HG02759 (cell line): ENCODE measurements at regions not wholly inside any gene's neighbourhood (a gene's known extent, or its start where the extent isn't known, plus 50 kb on each side); places are given as distances from the start of the nearest gene placed in this dataset.

Experiments used
- ATAC-seq: cut with Tn5 transposase; IDR thresholded peaks from one replicate; pipeline ENCODE4 v1.9.1; 2021; ENCODE audit warnings: mild to moderate bottlenecking, moderate library complexity; ENCODE audit not compliant: unreplicated experiment

GRCh38 chr12:91975891-91976290 lies 169.8 kb downstream of the BTG1 start:
- ATAC-seq: no peak

DNA sequence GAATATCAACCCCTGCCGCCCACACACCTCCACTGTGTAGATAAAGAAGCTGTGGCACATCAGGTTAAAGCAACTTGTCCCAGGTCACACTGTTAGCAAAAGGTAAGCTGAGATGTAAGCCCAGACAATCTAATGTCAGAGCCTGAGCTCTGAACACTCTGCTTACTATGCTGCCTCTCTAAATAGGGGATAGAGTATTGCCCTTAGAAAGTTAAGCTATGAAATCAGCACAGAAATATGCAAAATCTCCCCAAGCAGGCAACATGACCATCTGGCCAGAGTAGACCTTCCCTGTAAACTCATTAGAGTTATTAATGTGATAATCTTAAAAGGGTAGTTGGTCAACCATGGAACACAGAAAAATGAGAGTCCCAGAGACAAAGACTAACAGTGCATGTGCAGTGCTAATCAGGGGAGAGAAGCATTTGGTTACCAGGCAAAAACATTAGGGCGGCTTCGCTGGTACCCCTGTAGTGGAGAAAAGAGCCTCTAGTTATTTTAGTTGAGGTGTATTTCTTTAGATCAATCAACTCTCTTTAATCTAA lies 171.0 kb downstream of the BTG1 start:
- no peak for ATAC-seq

DNA sequence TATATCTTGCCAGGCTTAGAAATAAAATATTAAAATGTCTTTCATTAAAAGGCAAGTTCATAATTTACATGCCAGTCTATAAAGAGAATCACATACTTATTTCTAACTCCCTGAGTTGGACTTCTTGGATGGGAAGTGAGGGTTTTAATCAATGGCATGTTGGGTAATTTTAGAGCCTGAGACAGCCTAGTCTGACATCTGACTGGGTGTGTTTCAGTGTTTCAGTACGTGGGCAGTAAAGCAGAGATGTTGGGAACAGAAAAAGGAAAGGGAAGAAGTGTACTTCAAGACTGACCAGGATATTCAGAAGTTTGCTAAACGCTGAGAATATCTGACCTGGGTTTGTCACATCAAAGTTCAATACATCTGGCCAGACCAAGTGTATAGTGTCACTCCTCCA lies 171.8 kb downstream of the BTG1 start:
- ATAC-seq: no peak

DNA sequence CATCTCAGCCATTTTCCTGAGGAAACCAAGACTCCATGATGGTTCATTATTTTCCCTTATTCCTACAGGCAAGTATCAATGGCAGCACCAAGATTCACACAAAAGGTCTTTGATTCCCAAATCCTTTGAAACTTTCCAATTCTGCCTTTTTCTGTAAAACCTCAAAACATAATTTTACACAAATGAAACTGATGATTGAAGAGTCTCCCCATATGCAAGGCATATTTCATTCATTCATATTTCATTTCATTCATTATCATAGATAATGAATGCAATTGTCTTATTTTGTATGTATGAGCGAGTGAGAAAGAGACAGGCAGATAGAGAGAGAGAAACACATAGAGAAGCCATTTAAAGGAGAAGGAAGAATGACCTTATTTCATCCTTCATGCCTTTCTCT lies 172.8 kb downstream of the BTG1 start:
- ATAC-seq: no peak

GRCh38 chr12:91968777-91969171 lies 176.9 kb downstream of the BTG1 start:
- no peak for ATAC-seq

- no peak for ATAC-seq
These were observed 177.4 kb downstream of the BTG1 start for GRCh38 chr12:91968076-91968776.

GRCh38 chr12:91967590-91967989 lies 178.1 kb downstream of the BTG1 start:
- ATAC-seq: no peak

- ATAC-seq: no peak
These were observed 179.9 kb downstream of the BTG1 start for GRCh38 chr12:91965781-91966180.

- no peak for ATAC-seq
These were observed 181.1 kb downstream of the BTG1 start for GRCh38 chr12:91964501-91964900.

DNA sequence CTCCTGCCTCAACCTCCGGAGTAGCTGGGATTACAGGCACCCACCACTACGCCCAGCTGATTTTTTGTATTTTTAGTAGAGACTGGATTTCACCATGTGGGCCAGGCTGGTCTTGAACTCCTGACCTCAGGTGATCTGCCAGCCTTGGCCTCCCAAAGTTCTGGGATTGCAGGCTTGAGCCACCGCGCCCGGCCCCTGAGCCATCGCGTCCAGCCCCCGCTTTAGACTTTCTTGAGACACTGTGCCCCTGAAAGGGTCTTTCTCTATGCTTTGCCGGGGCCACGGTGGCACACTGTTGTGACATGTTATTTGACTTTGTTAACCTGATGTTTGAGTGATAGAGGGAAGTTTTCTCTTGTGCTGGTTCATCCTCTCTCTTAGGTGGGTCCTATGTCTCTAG lies 186.4 kb downstream of the BTG1 start:
- ATAC-seq: no peak

- no peak for ATAC-seq
These were observed 186.8 kb downstream of the BTG1 start for GRCh38 chr12:91958816-91959215.

DNA sequence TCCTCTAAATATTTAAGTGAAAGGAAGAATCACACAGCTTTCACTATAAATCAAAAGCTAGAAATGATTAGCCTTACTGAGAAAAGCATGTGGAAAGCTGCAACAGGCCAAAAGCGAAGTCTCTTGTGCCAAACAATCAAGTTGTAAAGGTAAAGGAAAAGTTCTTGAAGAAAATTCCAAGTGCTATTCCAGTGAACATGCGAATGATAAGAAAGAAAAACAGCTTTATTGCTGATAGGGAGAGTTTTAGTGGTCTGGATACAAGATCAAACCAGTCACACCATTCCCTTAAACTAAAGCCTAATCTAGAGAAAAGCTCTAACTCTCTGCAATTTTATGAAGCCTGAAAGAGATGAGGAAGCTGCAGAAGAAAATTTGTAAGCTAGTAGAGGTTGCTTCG lies 190.9 kb downstream of the BTG1 start:
- no peak for ATAC-seq

GRCh38 chr12:91954326-91954725 lies 191.3 kb downstream of the BTG1 start:
- no peak for ATAC-seq

DNA sequence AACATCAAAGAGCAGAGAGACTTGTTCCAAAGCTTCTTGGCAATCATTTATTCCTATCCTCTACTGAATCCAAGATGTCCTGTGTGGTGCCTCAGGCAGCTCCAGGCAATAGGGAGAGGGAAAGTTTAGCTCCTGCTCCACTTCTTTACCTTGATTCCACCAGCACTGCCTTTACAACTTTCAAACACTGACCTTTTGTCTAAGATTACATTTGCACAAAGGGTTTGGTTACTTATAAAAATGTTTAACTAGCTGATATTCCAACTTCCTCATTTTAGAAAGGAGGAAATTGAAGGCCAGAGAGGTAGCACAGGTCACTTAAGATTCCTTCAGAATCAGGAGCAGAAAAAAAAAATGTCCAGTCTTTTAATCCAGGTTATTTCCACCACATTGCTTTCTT lies 192.7 kb downstream of the BTG1 start:
- no peak for ATAC-seq

DNA sequence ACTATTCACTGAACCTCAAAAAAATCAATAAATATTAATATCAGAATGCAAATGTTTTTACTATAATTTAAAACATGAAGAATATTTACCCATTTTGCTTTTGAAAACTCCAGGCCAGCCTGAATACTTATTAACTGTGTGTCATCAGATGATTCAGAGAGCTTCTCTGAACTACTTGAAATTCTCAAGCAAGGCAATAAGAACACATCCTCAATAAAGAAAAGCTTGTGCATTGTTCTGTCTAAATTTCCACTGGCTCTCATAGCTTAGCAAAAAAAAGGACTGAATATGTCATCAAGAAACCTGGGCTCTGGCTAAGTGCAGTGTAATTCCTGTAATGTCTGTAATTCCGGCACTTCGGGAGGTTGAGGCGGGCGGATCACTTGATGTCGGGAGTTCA lies 194.1 kb downstream of the BTG1 start:
- ATAC-seq: no peak

DNA sequence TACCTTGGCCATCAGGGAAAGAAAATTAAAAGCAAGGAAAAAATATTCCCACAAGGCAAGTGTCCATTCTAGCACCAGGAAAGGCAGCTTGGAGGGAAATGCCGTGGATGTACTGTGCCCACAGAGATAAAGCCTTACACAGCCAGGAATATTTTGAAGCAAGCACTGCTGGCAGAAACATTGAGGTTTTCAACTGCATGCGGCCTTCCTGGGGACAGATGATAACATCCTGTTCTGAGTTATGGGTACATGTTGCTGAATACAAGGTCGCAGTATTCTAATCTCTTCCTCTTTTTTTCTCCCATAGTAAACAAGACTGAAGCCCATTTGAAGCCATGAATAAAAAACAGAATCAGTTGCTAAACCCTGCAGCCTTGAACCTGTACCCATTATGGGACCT lies 197.1 kb downstream of the BTG1 start:
- ATAC-seq: no peak

GRCh38 chr12:91947459-91947858 lies 198.2 kb downstream of the BTG1 start:
- ATAC-seq: peak; percentile 80

GRCh38 chr12:91944637-91945036 lies 201.0 kb downstream of the BTG1 start:
- ATAC-seq: no peak

DNA sequence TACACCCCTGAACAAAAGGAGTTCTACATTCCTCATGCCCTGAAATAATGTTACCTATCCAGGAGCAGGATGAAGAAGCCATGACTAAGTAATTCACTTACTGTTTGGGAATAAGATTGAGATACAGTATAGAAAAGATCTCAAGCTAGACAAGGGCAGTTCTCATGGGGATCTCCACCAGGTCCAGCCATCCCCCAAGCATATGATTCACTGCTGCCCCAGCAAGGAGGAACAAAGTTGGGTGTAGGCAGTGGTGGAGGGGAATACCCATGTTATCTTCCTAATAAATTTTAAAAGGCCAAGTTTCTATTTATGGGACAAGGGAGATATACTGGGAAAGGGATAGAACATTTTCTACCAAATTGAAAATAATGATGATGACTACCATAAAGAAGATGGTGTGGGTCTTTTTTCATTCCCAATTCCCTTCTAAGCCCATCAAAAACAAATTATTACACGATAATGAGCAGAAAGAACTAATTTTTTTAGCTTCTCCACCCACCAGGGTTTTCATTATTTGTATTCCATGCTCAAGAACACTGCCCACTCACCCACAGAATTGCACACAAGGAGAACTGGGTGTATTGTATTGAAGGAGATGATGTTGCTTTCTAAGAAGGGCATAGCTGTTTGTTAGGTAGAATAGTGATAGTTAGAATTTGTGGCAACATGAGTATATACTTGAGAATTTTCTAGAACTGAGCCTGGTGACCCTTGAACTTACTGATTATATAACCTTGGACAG lies 204.6 kb downstream of the BTG1 start:
- no peak for ATAC-seq

- no peak for ATAC-seq
These were observed 205.3 kb downstream of the BTG1 start for GRCh38 chr12:91940322-91940721.

GRCh38 chr12:91937706-91938105 lies 207.9 kb downstream of the BTG1 start:
- no peak for ATAC-seq

DNA sequence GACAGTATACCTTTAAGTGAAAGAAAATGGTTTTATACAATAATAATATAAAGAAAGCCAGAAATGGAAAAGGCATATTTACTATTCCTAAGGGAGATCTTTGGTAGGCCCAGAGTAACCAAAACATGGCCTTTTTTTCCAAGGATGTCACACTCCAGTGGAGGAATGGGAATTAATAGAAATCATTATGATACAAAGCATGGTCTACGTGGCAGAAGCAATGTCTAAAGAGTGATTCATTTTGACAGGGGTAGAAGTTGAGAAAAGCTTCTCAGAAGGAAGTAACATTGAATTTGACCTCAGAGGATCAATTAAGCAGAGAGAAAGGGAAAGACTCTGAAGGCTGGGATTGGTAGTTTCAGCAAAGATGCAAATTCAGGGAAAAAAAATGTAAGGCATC lies 208.6 kb downstream of the BTG1 start:
- ATAC-seq: no peak
